Esophagus muscularis mucosa (tissue), 3 donors: ENCODE measurements at regions not wholly inside any gene's neighbourhood (a gene's known extent, or its start where the extent isn't known, plus 50 kb on each side); places are given as distances from the start of the nearest gene placed in this dataset.

Experiments used
- CTCF ChIP-seq, 3 experiments: fragments of 200-600 bp in 2 of 3; fragments of 450-650 bp in 1 of 3; sonication (generic) in 2 of 3; IDR thresholded peaks; one replicate each; pipeline ENCODE4 v1.5.1; 2017 to 2019; ENCODE audit warnings: antibody characterized with exemption in 3 of 3, mild to moderate bottlenecking in 2 of 3, moderate library complexity in 1 of 3
- EP300 ChIP-seq: sonication (generic); formaldehyde crosslinking; IDR thresholded peaks from one replicate; pipeline ENCODE4 v1.6.1; 2017; ENCODE audit warnings: antibody characterized with exemption

DNA sequence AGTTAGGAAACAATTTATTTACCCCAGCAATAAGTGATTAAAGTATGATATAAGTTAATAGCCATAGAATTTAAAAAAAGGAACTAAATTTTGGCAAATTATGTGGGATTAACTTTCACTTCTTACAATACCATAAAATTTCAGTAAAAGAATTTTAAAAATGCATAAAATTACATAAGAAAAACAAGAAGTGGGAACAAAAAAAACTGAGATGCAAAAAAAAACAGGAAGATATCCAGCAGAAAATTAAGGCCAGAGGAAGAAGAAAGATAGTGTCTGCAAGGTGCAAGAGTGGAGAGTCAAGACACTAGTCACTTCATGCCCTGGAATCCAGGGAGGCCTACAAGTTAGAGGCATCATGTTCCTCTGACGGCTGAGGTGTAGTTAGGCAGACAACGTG lies 184.2 kb downstream of the GASK1B start:
- TF ChIP-seq EP300, result no peak
- no peak for TF ChIP-seq CTCF (IDR thresholded peaks at IDR 0.05)
